HFFc6 (cell line): ENCODE measurements at regions not wholly inside any gene's neighbourhood (a gene's known extent, or its start where the extent isn't known, plus 50 kb on each side); places are given as distances from the start of the nearest gene placed in this dataset.
A peak's percentile ranks its signal among the peaks of the same experiment; 100 is the strongest.

Experiments used
- DNase-seq: peaks from one replicate; pipeline ENCODE4 v3.0.0-alpha.2; 2018
- H3K27ac Mint-ChIP-seq: 2 replicates; pipeline ENCODE4 v1.8.0; 2020; ENCODE audit warnings: mild to moderate bottlenecking, mixed read lengths
- H3K27me3 Mint-ChIP-seq: 2 replicates; pipeline ENCODE4 v1.8.0; 2021; ENCODE audit warnings: mild to moderate bottlenecking, moderate library complexity, mixed read lengths; ENCODE audit not compliant: insufficient read depth
- H3K36me3 Mint-ChIP-seq: 2 replicates; pipeline ENCODE4 v1.8.0; 2021; ENCODE audit warnings: low read depth, mixed read lengths
- H3K4me1 Mint-ChIP-seq: 2 replicates; pipeline ENCODE4 v1.8.0; 2020; ENCODE audit warnings: low read depth, mixed read lengths
- H3K4me3 Mint-ChIP-seq: 2 replicates; pipeline ENCODE4 v1.8.0; 2020; ENCODE audit warnings: mild to moderate bottlenecking, moderate library complexity, mixed read lengths
- H3K9me3 Mint-ChIP-seq: 2 replicates; pipeline ENCODE4 v1.8.0; 2020; ENCODE audit warnings: mild to moderate bottlenecking, mixed read lengths
- TF ChIP-seq, protein P1 (sequence below): fragments of 200-600 bp; sonication (generic); IDR thresholded peaks from 2 replicates; pipeline ENCODE4 v1.5.0; 2021; ENCODE audit warnings: antibody characterized with exemption, mild to moderate bottlenecking

GRCh38 chr3:150254309-150254708 is 153.8 kb upstream of the TSC22D2 start:
- Mint-ChIP-seq H3K36me3 (no peaks in the 10 kb centered on the region), H3K27ac (no peak overlapping the region), H3K4me3 (no peak overlapping the region), H3K4me1 (peaks cover 35% of the 10 kb centered on the region), H3K9me3 (no peaks in the 10 kb centered on the region), H3K27me3 (peaks cover 6% of the 10 kb centered on the region)
- TF ChIP-seq, protein P1, sequence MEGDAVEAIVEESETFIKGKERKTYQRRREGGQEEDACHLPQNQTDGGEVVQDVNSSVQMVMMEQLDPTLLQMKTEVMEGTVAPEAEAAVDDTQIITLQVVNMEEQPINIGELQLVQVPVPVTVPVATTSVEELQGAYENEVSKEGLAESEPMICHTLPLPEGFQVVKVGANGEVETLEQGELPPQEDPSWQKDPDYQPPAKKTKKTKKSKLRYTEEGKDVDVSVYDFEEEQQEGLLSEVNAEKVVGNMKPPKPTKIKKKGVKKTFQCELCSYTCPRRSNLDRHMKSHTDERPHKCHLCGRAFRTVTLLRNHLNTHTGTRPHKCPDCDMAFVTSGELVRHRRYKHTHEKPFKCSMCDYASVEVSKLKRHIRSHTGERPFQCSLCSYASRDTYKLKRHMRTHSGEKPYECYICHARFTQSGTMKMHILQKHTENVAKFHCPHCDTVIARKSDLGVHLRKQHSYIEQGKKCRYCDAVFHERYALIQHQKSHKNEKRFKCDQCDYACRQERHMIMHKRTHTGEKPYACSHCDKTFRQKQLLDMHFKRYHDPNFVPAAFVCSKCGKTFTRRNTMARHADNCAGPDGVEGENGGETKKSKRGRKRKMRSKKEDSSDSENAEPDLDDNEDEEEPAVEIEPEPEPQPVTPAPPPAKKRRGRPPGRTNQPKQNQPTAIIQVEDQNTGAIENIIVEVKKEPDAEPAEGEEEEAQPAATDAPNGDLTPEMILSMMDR, result no peak
- no peak for DNase-seq

GRCh38 chr3:150253622-150254021 is 154.5 kb upstream of the TSC22D2 start:
- DNase-seq, result no peak
- H3K36me3 Mint-ChIP-seq, result no peaks in the 10 kb centered on the region
- TF ChIP-seq, protein P1, result no peak
- H3K4me3 Mint-ChIP-seq, result no peak overlapping the region
- no peaks in the 10 kb centered on the region for H3K9me3 Mint-ChIP-seq
- peaks cover 42% of the 10 kb centered on the region for H3K4me1 Mint-ChIP-seq
- no peak overlapping the region for H3K27ac Mint-ChIP-seq
- H3K27me3 Mint-ChIP-seq, result peaks cover 6% of the 10 kb centered on the region

DNA sequence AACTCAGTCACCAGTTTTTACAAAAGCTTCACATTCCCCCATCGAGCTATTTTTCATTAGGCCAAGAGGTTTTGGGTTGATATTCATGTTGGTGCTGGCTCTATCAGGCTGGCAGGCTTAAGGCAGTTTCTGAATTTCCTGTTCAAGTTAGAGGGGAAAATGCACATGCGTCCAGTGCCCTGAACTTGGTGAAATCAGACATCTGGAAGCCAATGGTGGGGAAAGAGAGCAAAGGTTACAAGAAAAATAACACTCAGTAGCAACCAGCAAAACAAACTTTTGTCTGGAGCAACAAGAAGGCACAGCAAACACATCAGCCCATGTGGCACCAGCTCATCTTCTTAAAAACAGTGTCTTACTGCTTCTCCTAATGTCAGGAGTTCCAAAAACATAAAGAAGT is 155.6 kb upstream of the TSC22D2 start:
- H3K27me3 Mint-ChIP-seq, result peaks cover 6% of the 10 kb centered on the region
- no peaks in the 10 kb centered on the region for H3K36me3 Mint-ChIP-seq
- peaks cover 53% of the 10 kb centered on the region for H3K4me1 Mint-ChIP-seq
- TF ChIP-seq, protein P1, result no peak
- H3K27ac Mint-ChIP-seq, result peak overlapping the region; percentile 78
- DNase-seq, result peak; percentile 41
- no peak overlapping the region for H3K4me3 Mint-ChIP-seq
- no peaks in the 10 kb centered on the region for H3K9me3 Mint-ChIP-seq

GRCh38 chr3:150251187-150252062 is 156.7 kb upstream of the TSC22D2 start:
- TF ChIP-seq, protein P1, result no peak
- Mint-ChIP-seq H3K36me3 (no peaks in the 10 kb centered on the region), H3K27ac (peak overlapping the region; percentile 78), H3K4me1 (peaks cover 60% of the 10 kb centered on the region), H3K9me3 (no peaks in the 10 kb centered on the region), H3K4me3 (peak overlapping the region; percentile 45), H3K27me3 (peaks cover 6% of the 10 kb centered on the region)
- DNase-seq, result peak; percentile 80

GRCh38 chr3:150249779-150250470 is 158.2 kb upstream of the TSC22D2 start:
- peaks cover 68% of the 10 kb centered on the region for H3K4me1 Mint-ChIP-seq
- no peaks in the 10 kb centered on the region for H3K9me3 Mint-ChIP-seq
- peak overlapping the region; percentile 60 for H3K27ac Mint-ChIP-seq
- TF ChIP-seq, protein P1, result no peak
- H3K36me3 Mint-ChIP-seq, result no peaks in the 10 kb centered on the region; the same call in 1 of the 2 replicates
- H3K27me3 Mint-ChIP-seq, result peaks cover 3% of the 10 kb centered on the region; the same call in 1 of the 2 replicates
- H3K4me3 Mint-ChIP-seq, result peak overlapping the region; percentile 41; the same call in 1 of the 2 replicates
- no peak for DNase-seq
